Fibroblast of skin of right quadriceps (primary cell): ENCODE measurements at regions not wholly inside any gene's neighbourhood (a gene's known extent, or its start where the extent isn't known, plus 50 kb on each side); places are given as distances from the start of the nearest gene placed in this dataset.

Source experiments
- DNase-seq: peaks from one replicate; pipeline ENCODE4 v3.0.0-alpha.2; 2013

- DNase-seq, result no peak
Measured at GRCh38 chr4:147370473-147370872, 110.4 kb upstream of the EDNRA start.

- no peak for DNase-seq
Measured at GRCh38 chr4:147370881-147371280, 110.0 kb upstream of the EDNRA start.

- peak; percentile 69 for DNase-seq
Measured at GRCh38 chr4:147371661-147372060, 109.2 kb upstream of the EDNRA start.

GRCh38 chr4:147378780-147379179, 102.1 kb upstream of the EDNRA start:
- no peak for DNase-seq

- no peak for DNase-seq
Measured at GRCh38 chr4:147381749-147382148, 99.1 kb upstream of the EDNRA start.

GRCh38 chr4:147388018-147388417, 92.9 kb upstream of the EDNRA start:
- DNase-seq, result peak; percentile 49

GRCh38 chr4:147396105-147396504, 84.8 kb upstream of the EDNRA start:
- no peak for DNase-seq

GRCh38 chr4:147398556-147398955, 82.3 kb upstream of the EDNRA start:
- DNase-seq, result no peak

GRCh38 chr4:147400721-147401120, 80.2 kb upstream of the EDNRA start:
- DNase-seq, result no peak

- no peak for DNase-seq
Measured at GRCh38 chr4:147401221-147401620, 79.7 kb upstream of the EDNRA start.

- DNase-seq, result peak; percentile 6
Measured at GRCh38 chr4:147407261-147408045, 73.4 kb upstream of the EDNRA start.

GRCh38 chr4:147408189-147408588, 72.7 kb upstream of the EDNRA start:
- no peak for DNase-seq

GRCh38 chr4:147409350-147409749, 71.5 kb upstream of the EDNRA start:
- DNase-seq, result no peak

GRCh38 chr4:147418226-147418625, 62.7 kb upstream of the EDNRA start:
- no peak for DNase-seq

- DNase-seq, result no peak
Measured at GRCh38 chr4:147421456-147421855, 59.4 kb upstream of the EDNRA start.

GRCh38 chr4:147423229-147423628, 57.7 kb upstream of the EDNRA start:
- DNase-seq, result no peak

- no peak for DNase-seq
Measured at GRCh38 chr4:147425019-147425418, 55.9 kb upstream of the EDNRA start.

GRCh38 chr4:147428583-147428982, 52.3 kb upstream of the EDNRA start:
- no peak for DNase-seq

GRCh38 chr4:147430111-147430510, 50.8 kb upstream of the EDNRA start:
- DNase-seq, result no peak
